ENCODE measurements at regions not wholly inside any gene's neighbourhood (a gene's known extent, or its start where the extent isn't known, plus 50 kb on each side); places are given as distances from the start of the nearest gene placed in this dataset.

- TF ChIP-seq POLR2AphosphoS5 (IDR thresholded peaks at IDR 0.05; ENCODE audit: low read depth) = no peak
- no peak for TF ChIP-seq CTCF (IDR thresholded peaks at IDR 0.05; ENCODE audit: insufficient read depth, low read length)
- TF ChIP-seq GABPA (IDR thresholded peaks at IDR 0.05; ENCODE audit: low read depth) = no peak
- no peak for TF ChIP-seq SPI1 (IDR thresholded peaks at IDR 0.05; ENCODE audit: borderline replicate concordance, low read depth)
Measured at GRCh38 chr7:133196856-133197612, 55.8 kb upstream of the EXOC4 start.

Measured in HL-60 (cell line).